ENCODE measurements at regions not wholly inside any gene's neighbourhood (a gene's known extent, or its start where the extent isn't known, plus 50 kb on each side); places are given as distances from the start of the nearest gene placed in this dataset.

GRCh38 chr15:85297537-85297936 lies 82.9 kb upstream of the AKAP13 start:
- in situ Hi-C loops (cut with MboI): loop anchor here (25.0 kb wide), 1 partner anchor 335 kb away; no protein-coding TSS in a partner anchor
- no peak for DNase-seq
- TF ChIP-seq EZH2phosphoT487 (IDR thresholded peaks at IDR 0.05; ENCODE audit: insufficient read depth, low read depth) (no peak), EZH2 (IDR thresholded peaks at IDR 0.05; ENCODE audit: insufficient read depth, poor library complexity, severe bottlenecking) (no peak)

GRCh38 chr15:85298366-85298765 lies 82.0 kb upstream of the AKAP13 start:
- Histone ChIP-seq H3K9ac (no peak overlapping the region), H3K9me2 (ENCODE audit: insufficient read depth) (no peaks in the 10 kb centered on the region), H3K27me3 (replicated peaks; ENCODE audit: insufficient read depth) (no peaks in the 10 kb centered on the region), H3K9me3 (ENCODE audit: low read depth) (no peaks in the 10 kb centered on the region), H3K36me3 (ENCODE audit: low read depth) (no peaks in the 10 kb centered on the region), H4K20me1 (ENCODE audit: insufficient read depth) (no peaks in the 10 kb centered on the region), H2AFZ (no peak overlapping the region), H3F3A (ENCODE audit: insufficient read depth) (no peaks in the 10 kb centered on the region), H3K4me2 (ENCODE audit: unreplicated experiment) (no peak overlapping the region), H3K4me3 (no peak overlapping the region), H3K4me1 (ENCODE audit: insufficient read depth) (no peaks in the 10 kb centered on the region), H3K27ac (no peak overlapping the region), H3K79me2 (ENCODE audit: insufficient read depth) (no peaks in the 10 kb centered on the region)
- no peak for DNase-seq
- 83 to 90% methylated on average over 4 of the region's 4 CpGs for WGBS, 2 experiments (ENCODE audit: low coverage in 1 of 2, low lambda C conversion rate in 2 of 2, missing lambda C conversion rate in 2 of 2)
- in situ Hi-C loops (cut with MboI): loop anchor here (25.0 kb wide), 1 partner anchor 336 kb away; no protein-coding TSS in a partner anchor
- TF ChIP-seq EZH2phosphoT487 (IDR thresholded peaks at IDR 0.05; ENCODE audit: insufficient read depth, low read depth) (no peak), EZH2 (IDR thresholded peaks at IDR 0.05; ENCODE audit: insufficient read depth, poor library complexity, severe bottlenecking) (no peak)

More at GRCh38 chr15:85297537-85297936, 82.9 kb upstream of the AKAP13 start:
- no peaks in the 10 kb centered on the region for H3K4me1 ChIP-seq (ENCODE audit: insufficient read depth)
- 96 to 97% methylated on average over 7 of the region's 7 CpGs for WGBS, 2 experiments (ENCODE audit: low coverage in 1 of 2, low lambda C conversion rate in 2 of 2, missing lambda C conversion rate in 2 of 2)
- H3K9ac ChIP-seq: no peak overlapping the region
- H3K9me3 ChIP-seq (ENCODE audit: low read depth): no peaks in the 10 kb centered on the region
- H3K79me2 ChIP-seq (ENCODE audit: insufficient read depth): no peaks in the 10 kb centered on the region
- H3K9me2 ChIP-seq (ENCODE audit: insufficient read depth): no peaks in the 10 kb centered on the region
- no peaks in the 10 kb centered on the region for H3K27me3 ChIP-seq (replicated peaks; ENCODE audit: insufficient read depth)
- no peak overlapping the region for H3K27ac ChIP-seq
- H3K36me3 ChIP-seq (ENCODE audit: low read depth): no peaks in the 10 kb centered on the region
- no peaks in the 10 kb centered on the region for H3F3A ChIP-seq (ENCODE audit: insufficient read depth)
- H2AFZ ChIP-seq: no peak overlapping the region
- H3K4me3 ChIP-seq: no peak overlapping the region
- no peak overlapping the region for H3K4me2 ChIP-seq (ENCODE audit: unreplicated experiment)
- H4K20me1 ChIP-seq (ENCODE audit: insufficient read depth): no peaks in the 10 kb centered on the region

GRCh38 chr15:85298941-85299340 lies 81.5 kb upstream of the AKAP13 start:
- in situ Hi-C loops (cut with MboI): loop anchor here (25.0 kb wide), 1 partner anchor 337 kb away; no protein-coding TSS in a partner anchor
- WGBS, 2 experiments (ENCODE audit: low coverage in 1 of 2, low lambda C conversion rate in 2 of 2, missing lambda C conversion rate in 2 of 2): 92 to 100% methylated on average over 1 of the region's 1 CpG
- no peak overlapping the region for H3K27ac ChIP-seq
- H3K79me2 ChIP-seq (ENCODE audit: insufficient read depth): no peaks in the 10 kb centered on the region
- H3K4me1 ChIP-seq (ENCODE audit: insufficient read depth): no peaks in the 10 kb centered on the region
- TF ChIP-seq EZH2phosphoT487 (IDR thresholded peaks at IDR 0.05; ENCODE audit: insufficient read depth, low read depth) (no peak), EZH2 (IDR thresholded peaks at IDR 0.05; ENCODE audit: insufficient read depth, poor library complexity, severe bottlenecking) (no peak)
- H4K20me1 ChIP-seq (ENCODE audit: insufficient read depth): no peaks in the 10 kb centered on the region
- H3K9me3 ChIP-seq (ENCODE audit: low read depth): no peaks in the 10 kb centered on the region
- H3K4me2 ChIP-seq (ENCODE audit: unreplicated experiment): no peak overlapping the region
- no peak overlapping the region for H3K9ac ChIP-seq
- H3K27me3 ChIP-seq (replicated peaks; ENCODE audit: insufficient read depth): no peaks in the 10 kb centered on the region
- no peaks in the 10 kb centered on the region for H3K36me3 ChIP-seq (ENCODE audit: low read depth)
- no peak for DNase-seq
- H2AFZ ChIP-seq: no peak overlapping the region
- no peaks in the 10 kb centered on the region for H3F3A ChIP-seq (ENCODE audit: insufficient read depth)
- no peak overlapping the region for H3K4me3 ChIP-seq
- H3K9me2 ChIP-seq (ENCODE audit: insufficient read depth): no peaks in the 10 kb centered on the region

GRCh38 chr15:85302271-85302670 lies 78.1 kb upstream of the AKAP13 start:
- Histone ChIP-seq H3K4me3 (no peak overlapping the region), H3K36me3 (ENCODE audit: low read depth) (no peaks in the 10 kb centered on the region), H3K9me2 (ENCODE audit: insufficient read depth) (no peaks in the 10 kb centered on the region), H3K4me1 (ENCODE audit: insufficient read depth) (no peaks in the 10 kb centered on the region), H3K79me2 (ENCODE audit: insufficient read depth) (no peaks in the 10 kb centered on the region), H3K27ac (no peak overlapping the region), H3K9me3 (ENCODE audit: low read depth) (no peaks in the 10 kb centered on the region), H3K4me2 (ENCODE audit: unreplicated experiment) (no peak overlapping the region), H4K20me1 (ENCODE audit: insufficient read depth) (no peaks in the 10 kb centered on the region), H3K27me3 (replicated peaks; ENCODE audit: insufficient read depth) (no peaks in the 10 kb centered on the region), H2AFZ (no peak overlapping the region), H3F3A (ENCODE audit: insufficient read depth) (no peaks in the 10 kb centered on the region), H3K9ac (no peak overlapping the region)
- in situ Hi-C loops (cut with MboI): no loop called here
- no peak for DNase-seq
- TF ChIP-seq EZH2phosphoT487 (IDR thresholded peaks at IDR 0.05; ENCODE audit: insufficient read depth, low read depth) (no peak), EZH2 (IDR thresholded peaks at IDR 0.05; ENCODE audit: insufficient read depth, poor library complexity, severe bottlenecking) (no peak)
- 63 to 68% methylated on average over 2 of the region's 2 CpGs for WGBS, 2 experiments (ENCODE audit: low coverage in 1 of 2, low lambda C conversion rate in 2 of 2, missing lambda C conversion rate in 2 of 2)

GRCh38 chr15:85305050-85305449 lies 75.4 kb upstream of the AKAP13 start:
- DNase-seq: no peak
- Histone ChIP-seq H4K20me1 (ENCODE audit: insufficient read depth) (no peaks in the 10 kb centered on the region), H3K9me2 (ENCODE audit: insufficient read depth) (no peaks in the 10 kb centered on the region), H3F3A (ENCODE audit: insufficient read depth) (no peaks in the 10 kb centered on the region), H2AFZ (no peak overlapping the region), H3K4me3 (no peak overlapping the region), H3K9me3 (ENCODE audit: low read depth) (no peaks in the 10 kb centered on the region), H3K79me2 (ENCODE audit: insufficient read depth) (no peaks in the 10 kb centered on the region), H3K4me1 (ENCODE audit: insufficient read depth) (no peaks in the 10 kb centered on the region), H3K36me3 (ENCODE audit: low read depth) (no peaks in the 10 kb centered on the region), H3K27ac (no peak overlapping the region), H3K27me3 (replicated peaks; ENCODE audit: insufficient read depth) (no peaks in the 10 kb centered on the region), H3K9ac (no peak overlapping the region), H3K4me2 (ENCODE audit: unreplicated experiment) (no peak overlapping the region)
- WGBS, 2 experiments (ENCODE audit: low coverage in 1 of 2, low lambda C conversion rate in 2 of 2, missing lambda C conversion rate in 2 of 2): 47 to 62% methylated on average over 2 of the region's 2 CpGs
- in situ Hi-C loops (cut with MboI): no loop called here
- TF ChIP-seq EZH2phosphoT487 (IDR thresholded peaks at IDR 0.05; ENCODE audit: insufficient read depth, low read depth) (no peak), EZH2 (IDR thresholded peaks at IDR 0.05; ENCODE audit: insufficient read depth, poor library complexity, severe bottlenecking) (no peak)

Measured in GM23248 (cell line).